Loucy (cell line): ENCODE measurements at regions not wholly inside any gene's neighbourhood (a gene's known extent, or its start where the extent isn't known, plus 50 kb on each side); places are given as distances from the start of the nearest gene placed in this dataset.

Source experiments
- H2AFZ ChIP-seq: fragments of 200-600 bp; sonication (generic); 2 replicates; pipeline ENCODE4 v1.6.0; 2016; ENCODE audit warnings: antibody characterized with exemption, mild to moderate bottlenecking, low read length, moderate library complexity
- H3F3A ChIP-seq: fragments of 200-600 bp; 2 replicates; pipeline ENCODE4 v1.6.0; 2016; ENCODE audit warnings: antibody characterized with exemption, low read depth, mild to moderate bottlenecking
- H3K27me3 ChIP-seq: fragments of 200-600 bp; sonication (generic); 2 replicates; pipeline ENCODE4 v1.6.1; 2014; ENCODE audit warnings: low read length, mild to moderate bottlenecking; ENCODE audit not compliant: insufficient read depth, poor library complexity, severe bottlenecking
- H3K36me3 ChIP-seq: fragments of 200-600 bp; sonication (generic); 2 replicates; pipeline ENCODE4 v1.6.1; 2016; ENCODE audit warnings: low read length; ENCODE audit not compliant: insufficient read depth
- H3K4me1 ChIP-seq: fragments of 200-600 bp; sonication (generic); 2 replicates; pipeline ENCODE4 v1.5.1; 2014; ENCODE audit warnings: low read length, mild to moderate bottlenecking; ENCODE audit not compliant: insufficient read depth, poor library complexity, severe bottlenecking
- H3K4me2 ChIP-seq: fragments of 200-600 bp; sonication (generic); 2 replicates; pipeline ENCODE4 v1.6.0; 2014; ENCODE audit warnings: antibody characterized with exemption, low read length, low read depth, mild to moderate bottlenecking; ENCODE audit not compliant: poor library complexity, severe bottlenecking
- H3K4me3 ChIP-seq: fragments of 200-600 bp; sonication (generic); 2 replicates; pipeline ENCODE4 v1.5.1; 2014; ENCODE audit warnings: low read length, mild to moderate bottlenecking, mixed read lengths; ENCODE audit not compliant: poor library complexity, severe bottlenecking
- H3K79me2 ChIP-seq: fragments of 200-600 bp; sonication (generic); 2 replicates; pipeline ENCODE4 v1.6.1; 2014; ENCODE audit warnings: low read length; ENCODE audit not compliant: insufficient read depth
- H3K9ac ChIP-seq: fragments of 200-600 bp; sonication (generic); 2 replicates; pipeline ENCODE4 v1.6.0; 2014; ENCODE audit warnings: mild to moderate bottlenecking, low read depth, low read length, moderate library complexity; ENCODE audit not compliant: poor library complexity, severe bottlenecking
- H3K9me2 ChIP-seq: fragments of 200-600 bp; sonication (generic); replicated peaks from 2 replicates; pipeline ENCODE4 v1.6.1; 2016; ENCODE audit warnings: low read depth, low read length, mixed read lengths
- H3K9me3 ChIP-seq: fragments of 200-600 bp; sonication (generic); 2 replicates; pipeline ENCODE4 v1.6.1; 2014; ENCODE audit warnings: mild to moderate bottlenecking, antibody characterized with exemption, low read length, low read depth; ENCODE audit not compliant: insufficient read depth
- H4K20me1 ChIP-seq: fragments of 200-600 bp; sonication (generic); 2 replicates; pipeline ENCODE4 v1.6.0; 2014; ENCODE audit warnings: antibody characterized with exemption, low read length, mild to moderate bottlenecking; ENCODE audit not compliant: insufficient read depth, poor library complexity, severe bottlenecking
- EZH2phosphoT487 ChIP-seq: fragments of 200-600 bp; IDR thresholded peaks from 2 replicates; pipeline ENCODE4 v1.6.1; 2018; ENCODE audit warnings: antibody characterized with exemption, mild to moderate bottlenecking, moderate library complexity, borderline replicate concordance
- TF ChIP-seq, protein P1 (sequence below): fragments of 200-600 bp; sonication (generic); conservative IDR thresholded peaks from 2 replicates; pipeline ENCODE4 v1.5.1; 2014; ENCODE audit warnings: mild to moderate bottlenecking, antibody characterized with exemption, low read length

DNA sequence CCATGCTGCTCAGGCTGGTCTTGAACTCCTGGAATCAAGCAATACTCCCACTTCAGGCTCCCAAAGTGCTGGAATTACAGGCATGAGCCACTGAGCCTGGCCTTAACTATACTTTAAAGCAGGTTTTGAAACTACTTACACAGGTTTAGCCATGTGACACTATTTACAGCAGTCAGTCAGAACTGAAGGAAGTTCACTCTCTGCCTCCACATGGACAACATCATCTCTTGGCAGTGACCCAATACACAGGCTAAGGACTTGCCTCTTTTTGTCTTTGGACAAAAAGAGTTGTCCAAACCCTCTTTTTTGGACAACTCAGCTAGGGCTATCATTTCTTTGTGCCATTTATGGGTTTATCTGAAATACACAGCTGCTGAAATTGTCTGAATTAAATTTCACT lies 89.0 kb upstream of the CLDN10 start:
- H4K20me1 ChIP-seq = no peaks in the 10 kb centered on the region
- H3K4me3 ChIP-seq = no peak overlapping the region
- TF ChIP-seq, protein P1, sequence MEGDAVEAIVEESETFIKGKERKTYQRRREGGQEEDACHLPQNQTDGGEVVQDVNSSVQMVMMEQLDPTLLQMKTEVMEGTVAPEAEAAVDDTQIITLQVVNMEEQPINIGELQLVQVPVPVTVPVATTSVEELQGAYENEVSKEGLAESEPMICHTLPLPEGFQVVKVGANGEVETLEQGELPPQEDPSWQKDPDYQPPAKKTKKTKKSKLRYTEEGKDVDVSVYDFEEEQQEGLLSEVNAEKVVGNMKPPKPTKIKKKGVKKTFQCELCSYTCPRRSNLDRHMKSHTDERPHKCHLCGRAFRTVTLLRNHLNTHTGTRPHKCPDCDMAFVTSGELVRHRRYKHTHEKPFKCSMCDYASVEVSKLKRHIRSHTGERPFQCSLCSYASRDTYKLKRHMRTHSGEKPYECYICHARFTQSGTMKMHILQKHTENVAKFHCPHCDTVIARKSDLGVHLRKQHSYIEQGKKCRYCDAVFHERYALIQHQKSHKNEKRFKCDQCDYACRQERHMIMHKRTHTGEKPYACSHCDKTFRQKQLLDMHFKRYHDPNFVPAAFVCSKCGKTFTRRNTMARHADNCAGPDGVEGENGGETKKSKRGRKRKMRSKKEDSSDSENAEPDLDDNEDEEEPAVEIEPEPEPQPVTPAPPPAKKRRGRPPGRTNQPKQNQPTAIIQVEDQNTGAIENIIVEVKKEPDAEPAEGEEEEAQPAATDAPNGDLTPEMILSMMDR = no peak
- no peak for TF ChIP-seq EZH2phosphoT487
- no peaks in the 10 kb centered on the region for H3K9me2 ChIP-seq
- H3K4me2 ChIP-seq = no peak overlapping the region
- no peak overlapping the region for H3K9ac ChIP-seq
- no peaks in the 10 kb centered on the region for H3K36me3 ChIP-seq
- H3K9me3 ChIP-seq = no peaks in the 10 kb centered on the region; the same call in 1 of the 2 replicates
- no peaks in the 10 kb centered on the region for H3K79me2 ChIP-seq
- no peak overlapping the region for H2AFZ ChIP-seq
- no peaks in the 10 kb centered on the region for H3F3A ChIP-seq
- no peaks in the 10 kb centered on the region for H3K4me1 ChIP-seq
- no peaks in the 10 kb centered on the region for H3K27me3 ChIP-seq

DNA sequence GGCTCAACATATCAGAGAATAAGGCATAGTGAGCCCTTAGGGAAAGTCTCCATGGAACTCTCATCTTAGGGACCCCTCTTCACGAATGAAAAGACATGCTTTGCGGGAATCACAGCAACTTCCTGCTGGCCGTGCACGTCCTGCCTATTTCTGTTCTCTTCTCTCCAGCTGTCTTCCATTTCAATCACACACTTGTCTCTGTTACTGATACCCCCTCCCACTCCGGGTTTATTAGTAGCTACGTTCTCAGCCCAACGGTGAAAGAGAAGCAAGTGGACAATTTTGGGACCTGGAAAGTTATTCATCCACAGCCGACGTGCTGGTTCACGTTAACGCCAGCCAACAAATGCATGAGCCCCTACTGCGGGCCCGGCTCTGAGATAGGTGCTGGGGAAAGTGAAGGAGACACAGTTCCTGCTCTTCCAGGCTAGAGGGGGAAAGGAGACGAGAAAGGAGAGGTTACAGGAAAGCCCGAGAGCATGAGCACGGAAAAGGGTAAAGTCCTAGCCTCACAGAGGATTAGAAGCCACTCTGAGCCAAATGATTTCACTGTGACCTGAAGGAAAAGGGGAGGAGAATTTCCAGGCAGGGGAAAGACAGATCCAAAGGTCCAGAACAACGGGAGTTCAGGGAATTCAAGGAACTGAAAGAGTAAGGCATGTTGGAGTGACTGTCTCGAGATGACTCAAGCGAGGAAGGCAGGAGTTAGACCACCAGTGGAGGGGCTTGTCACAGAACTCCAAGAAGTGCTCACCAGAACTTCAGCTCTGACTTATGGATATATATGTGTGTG lies 81.8 kb upstream of the CLDN10 start:
- Histone ChIP-seq H3F3A (no peaks in the 10 kb centered on the region), H3K4me2 (no peak overlapping the region), H3K36me3 (no peaks in the 10 kb centered on the region)

DNA sequence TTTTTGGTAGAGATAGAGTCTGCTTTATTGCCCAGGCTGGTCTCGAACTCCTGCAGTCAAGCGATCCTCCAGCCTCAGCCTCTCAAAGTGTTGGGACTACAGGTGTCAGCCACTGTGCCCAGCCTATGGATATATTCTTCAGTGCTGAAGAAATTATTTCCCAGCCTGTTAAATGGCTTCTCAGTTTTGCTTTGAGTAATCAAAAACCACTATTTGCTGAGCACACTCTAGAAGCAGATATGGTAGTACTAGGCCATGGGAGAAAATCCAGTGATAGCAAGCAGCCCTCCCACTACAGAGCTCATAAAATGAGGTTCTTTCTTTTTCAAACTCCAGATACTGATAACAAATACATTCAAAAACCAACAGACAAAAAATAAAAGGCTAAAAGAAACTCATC lies 80.6 kb upstream of the CLDN10 start:
- Histone ChIP-seq H3K4me3 (no peak overlapping the region), H4K20me1 (no peaks in the 10 kb centered on the region), H3K36me3 (no peaks in the 10 kb centered on the region), H3K4me2 (no peak overlapping the region), H3K27me3 (no peaks in the 10 kb centered on the region), H3K9ac (no peak overlapping the region), H3K9me3 (no peaks in the 10 kb centered on the region), H3F3A (no peaks in the 10 kb centered on the region), H3K9me2 (no peaks in the 10 kb centered on the region), H3K79me2 (no peaks in the 10 kb centered on the region), H2AFZ (no peak overlapping the region), H3K4me1 (no peaks in the 10 kb centered on the region)
- TF ChIP-seq EZH2phosphoT487 = no peak
- TF ChIP-seq, protein P1 = no peak

More for the DNA sequence above, 81.8 kb upstream of the CLDN10 start:
- Histone ChIP-seq H4K20me1 (no peaks in the 10 kb centered on the region), H3K9me3 (no peaks in the 10 kb centered on the region), H2AFZ (no peak overlapping the region), H3K27me3 (no peaks in the 10 kb centered on the region), H3K4me1 (no peaks in the 10 kb centered on the region), H3K9me2 (no peaks in the 10 kb centered on the region), H3K79me2 (no peaks in the 10 kb centered on the region), H3K4me3 (no peak overlapping the region), H3K9ac (no peak overlapping the region)
- TF ChIP-seq, protein P1 = no peak
- TF ChIP-seq EZH2phosphoT487 = no peak
